CD4-positive, alpha-beta T cell treated with Interleukin-2 at 100 ng/mL for 4 hours (primary cell): ENCODE measurements at regions not wholly inside any gene's neighbourhood (a gene's known extent, or its start where the extent isn't known, plus 50 kb on each side); places are given as distances from the start of the nearest gene placed in this dataset.

Experiments used
- DNase-seq: peaks from one replicate; pipeline ENCODE4 v3.0.0-alpha.2; 2020; ENCODE audit warnings: low spot score

GRCh38 chr5:93275376-93275775, 305.6 kb downstream of the NR2F1-AS1 start:
- no peak for DNase-seq

- DNase-seq, result no peak
Observed at GRCh38 chr5:93274291-93274690, 306.7 kb downstream of the NR2F1-AS1 start.

- no peak for DNase-seq
Observed at GRCh38 chr5:93273176-93273575, 307.8 kb downstream of the NR2F1-AS1 start.

GRCh38 chr5:93272108-93272507, 308.9 kb downstream of the NR2F1-AS1 start:
- DNase-seq, result no peak

GRCh38 chr5:93267736-93268135, 313.3 kb downstream of the NR2F1-AS1 start:
- DNase-seq, result no peak

GRCh38 chr5:93267276-93267675, 313.7 kb downstream of the NR2F1-AS1 start:
- DNase-seq, result no peak

GRCh38 chr5:93257616-93258015, 323.4 kb downstream of the NR2F1-AS1 start:
- DNase-seq, result no peak

- DNase-seq, result no peak
Observed at GRCh38 chr5:93255796-93256195, 325.2 kb downstream of the NR2F1-AS1 start.

- no peak for DNase-seq
Observed at GRCh38 chr5:93252165-93252564, 328.9 kb downstream of the NR2F1-AS1 start.

GRCh38 chr5:93251347-93251746, 329.7 kb downstream of the NR2F1-AS1 start:
- DNase-seq, result no peak

GRCh38 chr5:93250424-93250823, 330.6 kb downstream of the NR2F1-AS1 start:
- no peak for DNase-seq

GRCh38 chr5:93249651-93250289, 331.2 kb downstream of the NR2F1-AS1 start:
- no peak for DNase-seq

GRCh38 chr5:93247105-93247504, 333.9 kb downstream of the NR2F1-AS1 start:
- no peak for DNase-seq

- no peak for DNase-seq
Observed at GRCh38 chr5:93246090-93246855, 334.7 kb downstream of the NR2F1-AS1 start.

- no peak for DNase-seq
Observed at GRCh38 chr5:93245226-93245625, 335.8 kb downstream of the NR2F1-AS1 start.

- no peak for DNase-seq
Observed at GRCh38 chr5:93243481-93243880, 337.5 kb downstream of the NR2F1-AS1 start.

GRCh38 chr5:93240228-93240834, 340.7 kb downstream of the NR2F1-AS1 start:
- DNase-seq, result no peak

GRCh38 chr5:93236807-93237421, 344.1 kb downstream of the NR2F1-AS1 start:
- DNase-seq, result no peak

GRCh38 chr5:93235761-93236160, 345.3 kb downstream of the NR2F1-AS1 start:
- no peak for DNase-seq

GRCh38 chr5:93226202-93226735, 354.8 kb downstream of the NR2F1-AS1 start:
- DNase-seq, result no peak

GRCh38 chr5:93225748-93226147, 355.3 kb downstream of the NR2F1-AS1 start:
- no peak for DNase-seq

GRCh38 chr5:93224624-93225023, 356.4 kb downstream of the NR2F1-AS1 start:
- DNase-seq, result no peak

- DNase-seq, result no peak
Observed at GRCh38 chr5:93221773-93222172, 359.2 kb downstream of the NR2F1-AS1 start.
